Adrenal gland (tissue), 5 donors: ENCODE measurements at regions not wholly inside any gene's neighbourhood (a gene's known extent, or its start where the extent isn't known, plus 50 kb on each side); places are given as distances from the start of the nearest gene placed in this dataset.

Experiments
- CTCF ChIP-seq, 6 experiments: fragments of 450-650 bp in 4 of 6; fragments of 200-600 bp in 2 of 6; sonication (generic) in 1 of 6; IDR thresholded peaks; 1 replicate in 5 of 6; 2 replicates in 1 of 6; pipeline versions ENCODE4 v1.5.1 to v1.8.0; 2016 to 2021; ENCODE audit warnings: antibody characterized with exemption in 6 of 6, mild to moderate bottlenecking in 2 of 6, moderate library complexity in 1 of 6
- POLR2A ChIP-seq, 2 donors: fragments of 450-650 bp; IDR thresholded peaks; one replicate each; pipeline ENCODE4 v1.6.1; 2017; ENCODE audit warnings: antibody characterized with exemption in 2 of 2, mild to moderate bottlenecking in 2 of 2, moderate library complexity in 1 of 2
- donor health status: DM: no; HTN: no; CAD: no.

DNA sequence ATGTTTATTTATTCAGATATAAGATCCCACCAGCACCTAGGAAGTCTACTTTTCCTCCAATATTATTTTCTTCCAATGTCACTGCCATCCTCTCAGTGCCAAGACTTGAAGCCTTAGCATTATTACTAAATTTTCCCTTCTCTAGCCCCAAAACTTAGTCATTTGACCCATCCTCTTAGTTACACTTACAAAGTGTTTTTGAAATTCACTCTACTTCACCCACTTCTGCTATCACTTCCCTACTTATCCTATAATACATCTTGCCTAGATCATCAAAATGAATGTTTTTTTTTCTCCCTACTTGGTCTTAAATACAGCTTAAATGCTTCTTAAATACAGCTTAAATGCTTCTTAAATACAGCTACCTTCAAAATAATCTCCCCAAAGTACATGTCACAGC lies 376.6 kb downstream of the RSL24D1 start:
- TF ChIP-seq CTCF (IDR thresholded peaks at IDR 0.05): no peak
- TF ChIP-seq POLR2A (IDR thresholded peaks at IDR 0.05): no peak
